ENCODE measurements at regions not wholly inside any gene's neighbourhood (a gene's known extent, or its start where the extent isn't known, plus 50 kb on each side); places are given as distances from the start of the nearest gene placed in this dataset.
A peak's percentile ranks its signal among the peaks of the same experiment; 100 is the strongest.

GRCh38 chr12:107884769-107885694 lies 110.5 kb downstream of the ASCL4 start:
- H3K4me3 ChIP-seq (ENCODE audit: low read depth, low read length): no peak overlapping the region
- DNase-seq (ENCODE audit: low read depth): peak; percentile 68
- TF ChIP-seq CTCF (IDR thresholded peaks at IDR 0.05; ENCODE audit: insufficient read depth, low read depth, low read length, missing control alignments): peak; percentile 73

- TF ChIP-seq CTCF (IDR thresholded peaks at IDR 0.05; ENCODE audit: insufficient read depth, low read depth, low read length, missing control alignments): no peak
- H3K4me3 ChIP-seq (ENCODE audit: low read depth, low read length): no peak overlapping the region
- DNase-seq (ENCODE audit: low read depth): no peak
These were observed 114.3 kb downstream of the ASCL4 start for GRCh38 chr12:107888789-107889188.

GRCh38 chr12:107891967-107892366 lies 117.5 kb downstream of the ASCL4 start:
- DNase-seq (ENCODE audit: low read depth): peak; percentile 40
- no peak overlapping the region for H3K4me3 ChIP-seq (ENCODE audit: low read depth, low read length)
- peak; percentile 34 for TF ChIP-seq CTCF (IDR thresholded peaks at IDR 0.05; ENCODE audit: insufficient read depth, low read depth, low read length, missing control alignments)

DNA sequence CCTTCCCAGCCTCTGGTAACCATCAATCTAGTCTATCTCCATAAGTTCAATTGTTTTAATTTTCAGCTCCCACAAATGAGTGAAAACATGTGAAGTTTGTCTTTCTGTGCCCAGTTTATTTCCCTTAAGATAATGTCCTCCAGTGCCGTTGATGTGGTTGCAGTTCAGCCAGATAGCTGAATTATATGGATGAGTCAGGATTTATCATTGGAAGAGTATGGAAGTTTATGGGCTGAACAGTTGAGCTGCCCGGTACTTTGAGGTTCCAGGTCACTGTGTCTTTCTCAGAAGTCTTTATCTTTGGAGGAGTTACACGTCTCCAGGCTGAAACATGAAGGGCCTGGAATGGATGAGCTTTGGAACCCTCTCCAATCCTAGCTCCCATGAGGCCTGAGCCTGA lies 120.1 kb downstream of the ASCL4 start:
- TF ChIP-seq CTCF (IDR thresholded peaks at IDR 0.05; ENCODE audit: insufficient read depth, low read depth, low read length, missing control alignments): no peak
- H3K4me3 ChIP-seq (ENCODE audit: low read depth, low read length): no peak overlapping the region
- DNase-seq (ENCODE audit: low read depth): no peak

DNA sequence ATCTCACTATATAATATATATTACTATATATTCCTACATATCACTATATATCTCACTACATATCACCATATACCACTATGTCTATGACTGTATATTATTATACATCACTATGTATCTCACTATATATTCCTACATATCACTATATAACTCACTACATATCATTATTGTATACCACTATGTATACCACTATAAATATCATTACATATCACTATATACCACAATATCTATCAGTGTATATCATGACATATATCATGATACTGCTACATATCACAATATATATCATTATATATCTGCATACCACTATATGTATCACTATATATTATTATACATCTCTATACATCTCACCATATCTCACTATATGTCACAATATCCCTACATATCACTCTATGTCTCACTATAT lies 121.5 kb downstream of the ASCL4 start:
- TF ChIP-seq CTCF (IDR thresholded peaks at IDR 0.05; ENCODE audit: insufficient read depth, low read depth, low read length, missing control alignments): no peak
- DNase-seq (ENCODE audit: low read depth): no peak
- no peak overlapping the region for H3K4me3 ChIP-seq (ENCODE audit: low read depth, low read length)

DNA sequence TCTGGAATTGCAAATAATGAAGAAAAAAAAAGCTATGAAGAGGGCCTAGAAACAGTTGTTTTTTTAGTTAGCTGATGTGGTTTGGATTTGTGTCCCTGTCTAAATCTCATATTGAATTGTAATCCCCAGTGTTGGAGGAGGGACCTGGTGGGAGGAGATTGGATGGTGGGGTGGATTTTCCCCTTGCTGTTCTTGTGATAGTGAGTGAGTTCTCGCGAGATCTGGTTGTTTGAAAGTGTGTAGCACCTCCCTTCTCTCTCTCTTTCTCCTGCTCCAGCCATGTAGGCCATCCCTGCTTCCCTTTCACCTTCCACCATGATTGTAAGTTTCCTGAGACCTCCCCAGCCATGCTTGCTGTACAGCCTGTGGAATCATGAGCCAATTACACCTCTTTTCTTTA lies 126.1 kb downstream of the ASCL4 start:
- no peak overlapping the region for H3K4me3 ChIP-seq (ENCODE audit: low read depth, low read length)
- no peak for TF ChIP-seq CTCF (IDR thresholded peaks at IDR 0.05; ENCODE audit: insufficient read depth, low read depth, low read length, missing control alignments)
- DNase-seq (ENCODE audit: low read depth): no peak
